ENCODE measurements at regions not wholly inside any gene's neighbourhood (a gene's known extent, or its start where the extent isn't known, plus 50 kb on each side); places are given as distances from the start of the nearest gene placed in this dataset.

DNA sequence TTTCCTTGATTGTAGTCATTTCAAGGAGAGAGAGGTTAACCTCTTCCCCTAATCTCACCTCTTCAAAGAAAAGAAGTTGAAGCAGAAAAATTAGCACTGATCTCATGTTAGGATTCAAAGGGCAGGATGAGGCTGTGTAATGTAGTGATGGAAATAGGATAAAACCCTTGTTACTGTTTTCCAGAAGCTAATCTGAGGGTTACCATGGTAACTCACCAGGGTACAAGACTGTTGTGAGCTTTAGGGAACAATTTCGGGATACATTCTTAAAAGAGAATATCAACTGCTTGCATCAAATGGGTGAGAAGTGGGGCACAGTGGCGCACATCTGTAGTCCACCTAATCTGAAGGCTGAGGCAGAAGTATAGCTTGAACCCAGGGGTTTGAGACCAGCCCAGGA lies 64.9 kb upstream of the SLC39A10 start:
- intact Hi-C loops (cut with DNase I; ENCODE audit: low total_unique reads): no loop called here
- Histone ChIP-seq H3K4me3 (no peak overlapping the region), H3K9me3 (no peaks in the 10 kb centered on the region), H3K27me3 (no peaks in the 10 kb centered on the region), H3K4me1 (no peaks in the 10 kb centered on the region), H3K27ac (no peak overlapping the region), H3K36me3 (no peaks in the 10 kb centered on the region)
- TF ChIP-seq, protein P1, sequence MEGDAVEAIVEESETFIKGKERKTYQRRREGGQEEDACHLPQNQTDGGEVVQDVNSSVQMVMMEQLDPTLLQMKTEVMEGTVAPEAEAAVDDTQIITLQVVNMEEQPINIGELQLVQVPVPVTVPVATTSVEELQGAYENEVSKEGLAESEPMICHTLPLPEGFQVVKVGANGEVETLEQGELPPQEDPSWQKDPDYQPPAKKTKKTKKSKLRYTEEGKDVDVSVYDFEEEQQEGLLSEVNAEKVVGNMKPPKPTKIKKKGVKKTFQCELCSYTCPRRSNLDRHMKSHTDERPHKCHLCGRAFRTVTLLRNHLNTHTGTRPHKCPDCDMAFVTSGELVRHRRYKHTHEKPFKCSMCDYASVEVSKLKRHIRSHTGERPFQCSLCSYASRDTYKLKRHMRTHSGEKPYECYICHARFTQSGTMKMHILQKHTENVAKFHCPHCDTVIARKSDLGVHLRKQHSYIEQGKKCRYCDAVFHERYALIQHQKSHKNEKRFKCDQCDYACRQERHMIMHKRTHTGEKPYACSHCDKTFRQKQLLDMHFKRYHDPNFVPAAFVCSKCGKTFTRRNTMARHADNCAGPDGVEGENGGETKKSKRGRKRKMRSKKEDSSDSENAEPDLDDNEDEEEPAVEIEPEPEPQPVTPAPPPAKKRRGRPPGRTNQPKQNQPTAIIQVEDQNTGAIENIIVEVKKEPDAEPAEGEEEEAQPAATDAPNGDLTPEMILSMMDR (IDR thresholded peaks at IDR 0.05): no peak
- no peak for DNase-seq

DNA sequence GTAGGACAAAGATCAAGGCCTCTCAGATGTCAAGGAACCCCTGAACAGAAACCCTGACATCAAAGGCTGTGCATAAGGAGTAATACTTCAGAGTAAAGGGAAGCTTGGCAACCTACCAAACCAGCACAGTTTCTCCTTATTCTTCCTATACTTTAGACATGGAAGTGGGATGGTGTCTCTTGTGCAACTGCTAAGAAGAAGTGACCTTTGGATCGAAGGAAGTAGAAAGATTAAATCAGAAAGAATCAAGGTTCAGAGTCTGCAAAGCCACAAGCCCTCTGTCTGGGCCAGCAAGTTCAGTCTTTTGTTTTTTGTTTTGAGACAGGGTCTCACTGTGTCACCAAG lies 66.2 kb upstream of the SLC39A10 start:
- no peak for DNase-seq
- H3K27me3 ChIP-seq: no peaks in the 10 kb centered on the region
- no peak overlapping the region for H3K4me3 ChIP-seq
- TF ChIP-seq, protein P1 (IDR thresholded peaks at IDR 0.05): no peak
- intact Hi-C loops (cut with DNase I; ENCODE audit: low total_unique reads): no loop called here
- H3K27ac ChIP-seq: no peak overlapping the region
- H3K4me1 ChIP-seq: no peaks in the 10 kb centered on the region
- no peaks in the 10 kb centered on the region for H3K36me3 ChIP-seq
- no peaks in the 10 kb centered on the region for H3K9me3 ChIP-seq

DNA sequence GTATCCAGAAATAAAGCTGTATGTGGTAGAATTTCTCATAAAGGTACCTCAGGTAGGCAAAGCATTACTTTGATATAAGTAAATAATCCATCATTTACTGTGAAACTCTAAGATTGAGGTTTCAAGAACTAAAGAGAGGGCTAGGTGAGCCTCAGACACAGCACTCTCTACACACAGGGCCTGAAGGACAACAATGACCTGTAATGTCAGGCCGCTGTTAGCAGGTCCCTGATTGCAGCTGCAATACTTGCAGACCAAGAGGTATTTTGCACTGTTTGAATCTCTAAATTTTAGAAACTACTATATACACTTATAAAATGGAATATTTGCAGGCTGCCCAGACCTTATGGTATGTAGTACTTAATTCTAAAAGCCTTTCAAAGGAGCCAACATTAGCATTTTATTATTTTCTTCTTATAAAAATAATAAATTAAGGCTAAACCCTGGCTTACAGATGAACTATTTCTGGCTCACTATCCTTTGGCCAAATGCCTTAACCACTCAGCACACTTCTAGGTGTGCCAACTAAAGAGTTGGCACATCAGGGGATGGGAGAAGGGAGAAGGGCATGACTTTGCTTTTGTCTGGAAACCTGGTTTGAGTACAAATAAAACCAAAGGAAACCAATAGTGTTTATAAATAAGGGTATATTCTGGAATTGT lies 66.7 kb upstream of the SLC39A10 start:
- no peak overlapping the region for H3K27ac ChIP-seq
- no peaks in the 10 kb centered on the region for H3K27me3 ChIP-seq
- H3K4me1 ChIP-seq: no peaks in the 10 kb centered on the region
- H3K9me3 ChIP-seq: no peaks in the 10 kb centered on the region
- H3K4me3 ChIP-seq: no peak overlapping the region
- intact Hi-C loops (cut with DNase I; ENCODE audit: low total_unique reads): no loop called here
- no peak for DNase-seq
- TF ChIP-seq, protein P1 (IDR thresholded peaks at IDR 0.05): no peak
- H3K36me3 ChIP-seq: no peaks in the 10 kb centered on the region

DNA sequence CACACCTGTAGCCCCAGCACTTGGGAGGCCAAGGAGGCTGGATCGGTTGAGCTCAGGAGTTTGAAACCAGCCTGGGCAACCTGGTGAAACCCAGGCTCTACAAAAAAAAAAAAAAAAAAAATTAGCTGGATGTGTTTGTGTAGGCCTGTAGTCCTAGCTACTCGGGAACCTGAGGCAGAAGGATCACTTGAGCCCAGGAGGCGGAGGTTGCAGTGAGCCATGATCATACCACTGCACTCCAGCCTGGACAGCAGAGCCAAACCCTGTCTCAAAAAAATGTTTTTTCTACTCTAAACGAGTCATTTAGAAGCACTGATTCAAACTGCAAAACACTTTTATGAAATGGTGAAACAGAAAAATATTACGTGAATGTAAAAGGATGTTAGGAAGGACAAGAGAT lies 69.1 kb upstream of the SLC39A10 start:
- TF ChIP-seq, protein P1 (IDR thresholded peaks at IDR 0.05): no peak
- Histone ChIP-seq H3K4me3 (no peak overlapping the region), H3K36me3 (no peaks in the 10 kb centered on the region), H3K27ac (no peak overlapping the region), H3K4me1 (no peaks in the 10 kb centered on the region), H3K9me3 (no peaks in the 10 kb centered on the region), H3K27me3 (no peaks in the 10 kb centered on the region)
- DNase-seq: no peak
- intact Hi-C loops (cut with DNase I; ENCODE audit: low total_unique reads): no loop called here

DNA sequence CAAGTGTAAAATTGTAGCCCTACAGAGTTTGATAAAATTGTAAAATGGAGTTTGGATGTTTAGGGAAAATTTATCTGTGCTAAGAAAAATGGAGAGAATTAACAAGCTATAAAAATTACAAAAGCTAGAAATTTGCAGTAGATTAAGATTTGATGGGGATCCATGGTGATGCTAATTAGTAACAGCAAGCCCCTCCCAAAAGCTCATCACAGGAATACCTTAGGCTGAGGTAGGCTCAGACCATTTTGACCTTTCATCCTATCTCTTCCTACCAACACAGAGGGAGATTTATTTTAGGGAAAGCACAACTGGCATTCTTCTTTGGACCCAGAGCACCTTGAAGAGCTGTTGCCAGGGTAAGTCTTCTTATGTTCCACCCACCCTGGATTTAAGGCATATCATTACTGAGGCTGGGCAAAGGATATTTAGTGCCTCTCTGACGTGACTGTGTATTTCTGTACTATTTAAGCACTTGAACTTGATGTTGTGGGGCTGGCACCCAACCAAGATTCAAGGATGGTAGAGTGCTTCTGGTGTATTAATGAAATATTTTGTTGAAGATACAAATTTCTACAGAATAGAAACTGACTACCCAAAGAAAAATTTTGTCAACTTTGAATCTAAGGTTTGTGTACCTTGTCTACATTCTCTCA lies 70.8 kb upstream of the SLC39A10 start:
- Histone ChIP-seq H3K27me3 (no peaks in the 10 kb centered on the region), H3K9me3 (no peaks in the 10 kb centered on the region), H3K27ac (no peak overlapping the region), H3K4me3 (no peak overlapping the region), H3K36me3 (no peaks in the 10 kb centered on the region), H3K4me1 (no peaks in the 10 kb centered on the region)
- TF ChIP-seq, protein P1 (IDR thresholded peaks at IDR 0.05): no peak
- no peak for DNase-seq
- intact Hi-C loops (cut with DNase I; ENCODE audit: low total_unique reads): no loop called here

Measured in tibial artery (tissue), 4 donors.